Coronary artery (tissue), 2 donors: ENCODE measurements at regions not wholly inside any gene's neighbourhood (a gene's known extent, or its start where the extent isn't known, plus 50 kb on each side); places are given as distances from the start of the nearest gene placed in this dataset.

Experiments used
- DNase-seq: peaks from one replicate; pipeline ENCODE4 v3.0.0-alpha.2; 2017; ENCODE audit warnings: low spot score
- H3K27ac ChIP-seq, 2 donors: fragments of 200-600 bp; sonication (generic); one replicate each; pipeline ENCODE4 v1.5.1; 2016 to 2019
- H3K4me3 ChIP-seq: fragments of 200-600 bp; sonication (generic); 2 replicates; pipeline ENCODE4 v1.5.1; 2016; ENCODE audit warnings: mild to moderate bottlenecking, moderate library complexity
- TF ChIP-seq, protein P1 (sequence below): fragments of 200-600 bp; sonication (generic); IDR thresholded peaks from one replicate; pipeline ENCODE4 v1.5.1; 2019; ENCODE audit warnings: antibody characterized with exemption

GRCh38 chr5:10085185-10085584 is 164.5 kb downstream of the ATPSCKMT start:
- TF ChIP-seq, protein P1, sequence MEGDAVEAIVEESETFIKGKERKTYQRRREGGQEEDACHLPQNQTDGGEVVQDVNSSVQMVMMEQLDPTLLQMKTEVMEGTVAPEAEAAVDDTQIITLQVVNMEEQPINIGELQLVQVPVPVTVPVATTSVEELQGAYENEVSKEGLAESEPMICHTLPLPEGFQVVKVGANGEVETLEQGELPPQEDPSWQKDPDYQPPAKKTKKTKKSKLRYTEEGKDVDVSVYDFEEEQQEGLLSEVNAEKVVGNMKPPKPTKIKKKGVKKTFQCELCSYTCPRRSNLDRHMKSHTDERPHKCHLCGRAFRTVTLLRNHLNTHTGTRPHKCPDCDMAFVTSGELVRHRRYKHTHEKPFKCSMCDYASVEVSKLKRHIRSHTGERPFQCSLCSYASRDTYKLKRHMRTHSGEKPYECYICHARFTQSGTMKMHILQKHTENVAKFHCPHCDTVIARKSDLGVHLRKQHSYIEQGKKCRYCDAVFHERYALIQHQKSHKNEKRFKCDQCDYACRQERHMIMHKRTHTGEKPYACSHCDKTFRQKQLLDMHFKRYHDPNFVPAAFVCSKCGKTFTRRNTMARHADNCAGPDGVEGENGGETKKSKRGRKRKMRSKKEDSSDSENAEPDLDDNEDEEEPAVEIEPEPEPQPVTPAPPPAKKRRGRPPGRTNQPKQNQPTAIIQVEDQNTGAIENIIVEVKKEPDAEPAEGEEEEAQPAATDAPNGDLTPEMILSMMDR, result no peak
- DNase-seq, result no peak
- no peak overlapping the region for H3K4me3 ChIP-seq
- no peak overlapping the region for H3K27ac ChIP-seq

DNA sequence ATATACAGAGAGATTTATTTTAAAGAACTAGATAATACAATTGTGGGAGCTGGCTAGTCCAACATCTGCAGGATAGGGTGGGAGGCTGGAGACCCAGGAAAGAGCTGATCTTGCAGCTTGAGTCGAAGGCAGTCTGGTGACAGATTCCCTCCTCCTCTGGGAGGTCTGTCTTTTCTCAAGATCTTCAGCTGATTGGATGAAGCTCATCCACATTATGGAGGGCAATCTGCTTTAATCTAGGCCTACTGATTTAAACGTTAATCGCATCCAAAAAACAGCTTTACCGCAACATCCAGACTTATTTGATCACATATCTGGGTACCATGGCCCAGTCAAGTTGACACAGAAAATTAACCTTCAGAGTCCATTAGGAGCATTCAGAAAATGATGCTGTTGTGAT is 168.1 kb downstream of the ATPSCKMT start:
- DNase-seq, result no peak
- Histone ChIP-seq H3K4me3 (no peak overlapping the region), H3K27ac (no peak overlapping the region)
- TF ChIP-seq, protein P1, result no peak

GRCh38 chr5:10077791-10078545 is 171.7 kb downstream of the ATPSCKMT start:
- no peak for DNase-seq
- TF ChIP-seq, protein P1, result no peak
- no peak overlapping the region for H3K27ac ChIP-seq
- no peak overlapping the region for H3K4me3 ChIP-seq

- TF ChIP-seq, protein P1, result no peak
- H3K4me3 ChIP-seq, result no peak overlapping the region
- H3K27ac ChIP-seq, result no peak overlapping the region
- no peak for DNase-seq
Observed at GRCh38 chr5:10073441-10074104, 176.1 kb downstream of the ATPSCKMT start.

DNA sequence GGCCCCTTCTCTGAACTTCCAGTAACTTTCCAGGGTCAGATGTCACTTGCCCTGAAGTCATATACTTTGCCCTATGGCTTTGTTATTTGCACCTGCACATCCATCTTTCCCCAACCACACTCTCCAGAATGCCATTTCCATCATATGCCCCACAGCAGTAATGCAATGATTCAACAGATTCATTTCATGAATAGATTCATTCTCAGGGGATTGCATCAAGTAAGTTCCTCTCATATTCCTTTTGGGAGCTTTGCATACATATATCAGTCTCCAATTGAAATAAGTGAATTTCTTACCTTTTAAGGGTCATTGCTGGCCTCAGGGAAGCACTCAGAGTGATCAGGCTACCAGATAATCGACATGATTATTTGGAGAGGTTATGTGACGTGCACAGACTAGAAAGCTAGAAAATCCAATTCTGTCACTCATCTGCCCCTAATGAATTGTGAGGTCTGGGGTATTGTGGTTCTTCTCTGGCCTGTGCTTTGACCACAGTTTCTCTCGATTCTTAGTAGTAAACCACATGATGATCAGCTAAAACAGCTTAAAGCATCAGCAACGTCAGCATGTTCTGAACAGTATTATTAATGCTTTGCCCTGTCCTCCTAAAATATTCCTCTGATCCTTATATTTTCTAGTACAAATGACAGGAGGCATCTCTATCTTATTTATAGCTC is 179.9 kb downstream of the ATPSCKMT start:
- H3K4me3 ChIP-seq, result no peak overlapping the region
- TF ChIP-seq, protein P1, result no peak

GRCh38 chr5:10065428-10066000 is 184.2 kb downstream of the ATPSCKMT start:
- TF ChIP-seq, protein P1, result no peak
- H3K4me3 ChIP-seq, result no peak overlapping the region
- peak; percentile 17 for DNase-seq
- H3K27ac ChIP-seq, result no peak overlapping the region

More for the DNA sequence above, 179.9 kb downstream of the ATPSCKMT start:
- DNase-seq, result no peak
- H3K27ac ChIP-seq, result no peak overlapping the region
